ENCODE measurements at regions not wholly inside any gene's neighbourhood (a gene's known extent, or its start where the extent isn't known, plus 50 kb on each side); places are given as distances from the start of the nearest gene placed in this dataset.

DNA sequence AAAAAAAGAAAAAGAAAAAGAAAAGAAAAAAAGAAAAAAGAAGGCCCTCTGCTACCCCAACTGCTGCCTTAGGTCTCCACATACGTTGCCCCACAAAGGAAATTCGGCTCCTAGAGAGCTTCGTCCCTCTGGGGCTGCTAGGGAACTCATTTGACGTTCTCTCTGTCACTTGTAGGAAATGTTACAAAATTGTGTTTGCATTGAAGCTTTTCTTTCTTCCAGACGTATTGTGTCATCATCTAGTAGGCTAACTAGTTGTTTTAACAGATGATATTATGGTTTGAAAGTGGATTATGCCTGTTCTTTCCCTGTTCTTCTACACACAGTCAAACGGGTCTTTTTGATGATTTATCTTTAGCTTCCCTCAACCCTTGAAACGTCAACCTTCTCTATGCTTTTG, 125.3 kb downstream of the BDH1 start:
- H3K27me3 ChIP-seq (ENCODE audit: control insufficient read depth, insufficient read depth, low read length, poor library complexity, severe bottlenecking): no peaks in the 10 kb centered on the region
- no peak overlapping the region for H3K4me3 Mint-ChIP-seq

DNA sequence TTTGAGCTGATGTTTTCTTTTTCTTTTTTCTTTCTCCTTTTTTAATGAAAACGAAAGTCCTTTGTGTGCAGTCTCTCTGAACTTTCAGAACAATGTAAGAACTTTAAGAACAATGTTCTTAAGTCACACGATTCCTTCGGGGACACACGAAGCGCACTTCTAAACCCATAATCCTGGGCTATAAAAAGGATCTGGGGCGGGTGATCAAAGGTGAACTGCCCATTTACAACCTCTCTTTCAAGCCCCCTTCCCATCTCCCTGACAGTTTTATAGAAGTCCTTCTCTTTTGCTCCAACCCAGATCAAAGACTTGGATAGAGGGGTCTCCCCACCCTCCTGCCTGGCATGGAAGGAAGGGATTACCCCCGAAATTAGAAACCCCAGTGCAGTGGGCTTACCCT, 126.8 kb downstream of the BDH1 start:
- Histone ChIP-seq H3K4me3 (ENCODE audit: low read length) (no peak overlapping the region), H3K9ac (ENCODE audit: extremely low read depth, low read length, poor library complexity, severe bottlenecking) (no peak overlapping the region), H3K9me3 (ENCODE audit: control insufficient read depth, low read length) (peaks cover 10% of the 10 kb centered on the region), H3K27ac (ENCODE audit: low read depth, low read length) (no peak overlapping the region), H3K27me3 (ENCODE audit: control insufficient read depth, insufficient read depth, low read length, poor library complexity, severe bottlenecking) (no peaks in the 10 kb centered on the region), H3K4me1 (ENCODE audit: control insufficient read depth, insufficient read depth, low read length) (no peaks in the 10 kb centered on the region), H3K36me3 (ENCODE audit: control insufficient read depth, insufficient read depth, low read length) (no peaks in the 10 kb centered on the region)
- H3K36me3 Mint-ChIP-seq (ENCODE audit: low read depth): peaks cover 1% of the 10 kb centered on the region
- peaks cover 9% of the 10 kb centered on the region for H3K4me1 Mint-ChIP-seq
- H3K9me3 Mint-ChIP-seq: peaks cover 9% of the 10 kb centered on the region
- peaks cover 12% of the 10 kb centered on the region for H3K27me3 Mint-ChIP-seq (ENCODE audit: insufficient read depth)
- H3K4me3 Mint-ChIP-seq: no peak overlapping the region
- WGBS, 2 experiments (ENCODE audit: insufficient coverage in 1 of 2, insufficient read length in 1 of 2): 83 to 89% methylated on average over 5 to 7 of the region's 7 CpGs
- TF ChIP-seq, protein P1, sequence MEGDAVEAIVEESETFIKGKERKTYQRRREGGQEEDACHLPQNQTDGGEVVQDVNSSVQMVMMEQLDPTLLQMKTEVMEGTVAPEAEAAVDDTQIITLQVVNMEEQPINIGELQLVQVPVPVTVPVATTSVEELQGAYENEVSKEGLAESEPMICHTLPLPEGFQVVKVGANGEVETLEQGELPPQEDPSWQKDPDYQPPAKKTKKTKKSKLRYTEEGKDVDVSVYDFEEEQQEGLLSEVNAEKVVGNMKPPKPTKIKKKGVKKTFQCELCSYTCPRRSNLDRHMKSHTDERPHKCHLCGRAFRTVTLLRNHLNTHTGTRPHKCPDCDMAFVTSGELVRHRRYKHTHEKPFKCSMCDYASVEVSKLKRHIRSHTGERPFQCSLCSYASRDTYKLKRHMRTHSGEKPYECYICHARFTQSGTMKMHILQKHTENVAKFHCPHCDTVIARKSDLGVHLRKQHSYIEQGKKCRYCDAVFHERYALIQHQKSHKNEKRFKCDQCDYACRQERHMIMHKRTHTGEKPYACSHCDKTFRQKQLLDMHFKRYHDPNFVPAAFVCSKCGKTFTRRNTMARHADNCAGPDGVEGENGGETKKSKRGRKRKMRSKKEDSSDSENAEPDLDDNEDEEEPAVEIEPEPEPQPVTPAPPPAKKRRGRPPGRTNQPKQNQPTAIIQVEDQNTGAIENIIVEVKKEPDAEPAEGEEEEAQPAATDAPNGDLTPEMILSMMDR (conservative IDR thresholded peaks at IDR 0.05): no peak
- no peak overlapping the region for H3K27ac Mint-ChIP-seq
- no peak for DNase-seq

More for the DNA sequence above, 125.3 kb downstream of the BDH1 start:
- Mint-ChIP-seq H3K27ac (no peak overlapping the region), H3K27me3 (ENCODE audit: insufficient read depth) (peaks cover 12% of the 10 kb centered on the region), H3K36me3 (ENCODE audit: low read depth) (peaks cover 1% of the 10 kb centered on the region), H3K4me1 (peaks cover 11% of the 10 kb centered on the region), H3K9me3 (peaks cover 9% of the 10 kb centered on the region)
- TF ChIP-seq, protein P1 (conservative IDR thresholded peaks at IDR 0.05): no peak
- Histone ChIP-seq H3K4me3 (ENCODE audit: low read length) (no peak overlapping the region), H3K27ac (ENCODE audit: low read depth, low read length) (no peak overlapping the region), H3K9me3 (ENCODE audit: control insufficient read depth, low read length) (peaks cover 14% of the 10 kb centered on the region), H3K9ac (ENCODE audit: extremely low read depth, low read length, poor library complexity, severe bottlenecking) (no peak overlapping the region), H3K4me1 (ENCODE audit: control insufficient read depth, insufficient read depth, low read length) (no peaks in the 10 kb centered on the region), H3K36me3 (ENCODE audit: control insufficient read depth, insufficient read depth, low read length) (no peaks in the 10 kb centered on the region)
- WGBS, 2 experiments (ENCODE audit: insufficient coverage in 1 of 2, insufficient read length in 1 of 2): 94 to 98% methylated on average over 7 of the region's 7 CpGs
- no peak for DNase-seq

DNA sequence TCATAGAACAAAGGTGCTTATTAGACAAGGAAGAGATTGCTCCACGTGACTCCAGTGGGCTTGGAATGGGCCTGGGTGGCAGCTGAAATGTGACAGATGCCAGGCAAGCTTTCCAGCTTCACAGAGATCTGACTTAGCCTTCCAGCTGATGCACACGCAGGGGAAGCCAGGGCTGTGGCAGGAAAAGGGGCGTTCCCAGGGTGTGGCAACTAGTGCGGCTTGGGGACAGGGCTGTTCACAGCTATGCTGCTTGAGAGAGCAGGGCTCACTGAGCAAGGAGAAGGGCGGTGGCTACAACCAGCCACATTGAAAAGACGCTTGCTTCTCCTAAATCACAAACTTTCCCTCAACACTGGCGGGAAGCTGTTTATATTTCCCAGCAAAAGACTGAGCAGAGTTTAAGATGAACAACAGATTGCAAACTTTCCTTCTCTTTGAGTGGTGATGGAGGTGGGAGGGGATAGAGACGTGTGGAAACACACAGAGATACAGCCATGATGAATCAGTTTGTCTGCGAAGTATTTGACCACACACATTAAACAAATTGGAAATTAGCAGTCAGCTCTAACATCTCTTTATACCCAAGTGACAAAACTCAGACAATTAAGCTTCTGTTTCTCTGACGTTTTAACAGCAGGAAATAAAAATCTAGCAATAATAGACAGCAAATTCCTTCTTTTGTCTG, 127.5 kb downstream of the BDH1 start:
- Mint-ChIP-seq H3K9me3 (peaks cover 6% of the 10 kb centered on the region), H3K4me3 (no peak overlapping the region), H3K36me3 (ENCODE audit: low read depth) (no peaks in the 10 kb centered on the region), H3K27me3 (ENCODE audit: insufficient read depth) (peaks cover 12% of the 10 kb centered on the region), H3K4me1 (peaks cover 4% of the 10 kb centered on the region), H3K27ac (no peak overlapping the region)
- Histone ChIP-seq H3K27me3 (ENCODE audit: control insufficient read depth, insufficient read depth, low read length, poor library complexity, severe bottlenecking) (no peaks in the 10 kb centered on the region), H3K4me1 (ENCODE audit: control insufficient read depth, insufficient read depth, low read length) (no peaks in the 10 kb centered on the region), H3K9ac (ENCODE audit: extremely low read depth, low read length, poor library complexity, severe bottlenecking) (no peak overlapping the region), H3K4me3 (ENCODE audit: low read length) (no peak overlapping the region), H3K36me3 (ENCODE audit: control insufficient read depth, insufficient read depth, low read length) (no peaks in the 10 kb centered on the region), H3K27ac (ENCODE audit: low read depth, low read length) (no peak overlapping the region), H3K9me3 (ENCODE audit: control insufficient read depth, low read length) (peaks cover 5% of the 10 kb centered on the region)
- 79 to 80% methylated on average over 4 to 9 of the region's 10 CpGs for WGBS, 2 experiments (ENCODE audit: insufficient coverage in 1 of 2, insufficient read length in 1 of 2)
- TF ChIP-seq, protein P1 (conservative IDR thresholded peaks at IDR 0.05): no peak
- peak; percentile 67 for DNase-seq
